ENCODE measurements at regions not wholly inside any gene's neighbourhood (a gene's known extent, or its start where the extent isn't known, plus 50 kb on each side); places are given as distances from the start of the nearest gene placed in this dataset.

DNA sequence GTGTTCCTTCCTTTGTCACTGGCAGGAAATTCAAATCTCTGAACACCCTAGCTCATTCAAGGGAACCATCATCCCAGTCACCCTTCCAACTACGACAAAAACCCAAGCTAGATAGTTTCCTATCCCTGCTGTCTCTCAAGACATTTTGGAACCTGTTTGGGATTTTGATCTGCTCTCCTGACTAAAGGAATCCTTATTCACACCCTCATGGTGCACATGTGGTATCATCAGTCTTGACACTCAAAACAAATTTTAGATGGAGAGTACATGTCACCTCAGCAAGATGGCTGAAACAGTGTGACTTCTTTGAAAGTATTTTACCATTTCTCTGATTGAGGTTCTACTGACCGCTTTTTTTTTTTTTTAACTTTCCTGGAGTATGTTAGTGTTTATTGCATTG is 234.3 kb upstream of the TMEM229A start (continued):
- TF ChIP-seq, protein P1, sequence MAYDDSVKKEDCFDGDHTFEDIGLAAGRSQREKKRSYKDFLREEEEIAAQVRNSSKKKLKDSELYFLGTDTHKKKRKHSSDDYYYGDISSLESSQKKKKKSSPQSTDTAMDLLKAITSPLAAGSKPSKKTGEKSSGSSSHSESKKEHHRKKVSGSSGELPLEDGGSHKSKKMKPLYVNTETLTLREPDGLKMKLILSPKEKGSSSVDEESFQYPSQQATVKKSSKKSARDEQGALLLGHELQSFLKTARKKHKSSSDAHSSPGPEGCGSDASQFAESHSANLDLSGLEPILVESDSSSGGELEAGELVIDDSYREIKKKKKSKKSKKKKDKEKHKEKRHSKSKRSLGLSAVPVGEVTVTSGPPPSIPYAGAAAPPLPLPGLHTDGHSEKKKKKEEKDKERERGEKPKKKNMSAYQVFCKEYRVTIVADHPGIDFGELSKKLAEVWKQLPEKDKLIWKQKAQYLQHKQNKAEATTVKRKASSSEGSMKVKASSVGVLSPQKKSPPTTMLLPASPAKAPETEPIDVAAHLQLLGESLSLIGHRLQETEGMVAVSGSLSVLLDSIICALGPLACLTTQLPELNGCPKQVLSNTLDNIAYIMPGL (CRISPR knock-in tag; IDR thresholded peaks at IDR 0.05; ENCODE audit: borderline replicate concordance in 1 of 2, low read depth in 1 of 2): no peak

DNA sequence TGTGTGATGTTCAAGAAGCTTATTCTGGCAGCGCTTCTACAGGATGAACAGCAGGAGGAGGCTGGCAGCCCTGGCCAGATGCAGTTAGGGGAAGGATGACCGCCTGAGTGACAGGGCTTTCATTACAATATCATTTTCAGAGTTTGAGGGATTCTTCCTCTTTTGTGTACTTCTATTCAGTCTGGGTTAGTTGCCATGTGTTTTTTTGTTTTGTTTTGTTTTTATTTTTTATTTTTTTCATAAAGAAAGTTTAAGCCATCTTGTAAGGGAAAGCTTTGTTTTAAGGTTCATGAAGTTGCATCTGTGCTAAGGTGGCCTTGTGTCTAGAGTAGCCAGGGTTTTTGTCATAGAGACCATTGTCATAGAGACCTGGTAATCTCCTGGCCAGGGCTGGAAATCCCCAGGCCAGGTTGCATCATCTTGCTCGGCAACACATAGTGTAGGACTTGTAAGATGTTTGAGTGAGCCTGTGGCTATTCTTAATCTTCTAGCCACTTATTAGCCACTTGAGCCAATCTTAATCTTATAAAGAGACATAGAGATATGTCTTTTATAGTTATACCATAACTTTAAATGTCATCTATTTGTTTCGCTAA is 230.5 kb upstream of the TMEM229A start:
- FAIRE-seq (no peak), ATAC-seq (no peak), DNase-seq (ENCODE audit: low spot score) (no peak)
- in situ Hi-C loops (cut with HindIII; ENCODE audit: extremely low pct_ligation_motif_present, low pct_unique_long_range_greater_than_20kb) (no loop called here), intact Hi-C loops (cut with micrococcal nuclease; ENCODE audit: unreplicated experiment) (no loop called here)
- H3K4me2 ChIP-seq (ENCODE audit: low read depth, low read length): no peak overlapping the region
- H4K20me1 ChIP-seq (ENCODE audit: insufficient read depth, low read length): no peaks in the 10 kb centered on the region
- TF ChIP-seq ZNF614 (CRISPR knock-in tag; IDR thresholded peaks at IDR 0.05; ENCODE audit: borderline replicate concordance) (no peak), ETV5 (CRISPR knock-in tag; IDR thresholded peaks at IDR 0.05; ENCODE audit: borderline replicate concordance) (no peak), CEBPG (CRISPR knock-in tag; IDR thresholded peaks at IDR 0.05) (peak; percentile 65), CEBPB (IDR thresholded peaks at IDR 0.05; ENCODE audit: borderline replicate concordance, low read depth, low read length) (peak; percentile 60; the same call in 1 of the 2 replicates), MTF1 (CRISPR knock-in tag; IDR thresholded peaks at IDR 0.05) (no peak)
- TF ChIP-seq, protein P2, sequence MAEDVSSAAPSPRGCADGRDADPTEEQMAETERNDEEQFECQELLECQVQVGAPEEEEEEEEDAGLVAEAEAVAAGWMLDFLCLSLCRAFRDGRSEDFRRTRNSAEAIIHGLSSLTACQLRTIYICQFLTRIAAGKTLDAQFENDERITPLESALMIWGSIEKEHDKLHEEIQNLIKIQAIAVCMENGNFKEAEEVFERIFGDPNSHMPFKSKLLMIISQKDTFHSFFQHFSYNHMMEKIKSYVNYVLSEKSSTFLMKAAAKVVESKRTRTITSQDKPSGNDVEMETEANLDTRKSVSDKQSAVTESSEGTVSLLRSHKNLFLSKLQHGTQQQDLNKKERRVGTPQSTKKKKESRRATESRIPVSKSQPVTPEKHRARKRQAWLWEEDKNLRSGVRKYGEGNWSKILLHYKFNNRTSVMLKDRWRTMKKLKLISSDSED (CRISPR knock-in tag; IDR thresholded peaks at IDR 0.05): no peak
- TF ChIP-seq, protein P3, sequence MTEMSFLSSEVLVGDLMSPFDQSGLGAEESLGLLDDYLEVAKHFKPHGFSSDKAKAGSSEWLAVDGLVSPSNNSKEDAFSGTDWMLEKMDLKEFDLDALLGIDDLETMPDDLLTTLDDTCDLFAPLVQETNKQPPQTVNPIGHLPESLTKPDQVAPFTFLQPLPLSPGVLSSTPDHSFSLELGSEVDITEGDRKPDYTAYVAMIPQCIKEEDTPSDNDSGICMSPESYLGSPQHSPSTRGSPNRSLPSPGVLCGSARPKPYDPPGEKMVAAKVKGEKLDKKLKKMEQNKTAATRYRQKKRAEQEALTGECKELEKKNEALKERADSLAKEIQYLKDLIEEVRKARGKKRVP (CRISPR knock-in tag; IDR thresholded peaks at IDR 0.05): peak in 1 of 2 experiments; percentile 94; a peak in 2 of 4 replicates
- no peak overlapping the region for H2AFZ ChIP-seq (ENCODE audit: low read length)
- no peaks in the 10 kb centered on the region for H3K4me1 ChIP-seq (ENCODE audit: insufficient read depth, low read length)
- H3K27me3 ChIP-seq (ENCODE audit: control insufficient read depth in 1 of 2, insufficient read depth in 2 of 2, low read length in 2 of 2): no peaks in the 10 kb centered on the region
- no peaks in the 10 kb centered on the region for H3K9me3 ChIP-seq (ENCODE audit: low read length)
- no peak overlapping the region for H3K27ac ChIP-seq (ENCODE audit: extremely low read length, insufficient read depth, low read length)
- H3K79me2 ChIP-seq (ENCODE audit: insufficient read depth, low read length): no peaks in the 10 kb centered on the region
- BruUV-seq (replicated peaks): no TSS peak
- no peak overlapping the region for H3K9ac ChIP-seq (ENCODE audit: insufficient read depth, low read depth, low read length)
- H3K4me3 ChIP-seq (replicated peaks in 1 of 3; ENCODE audit: insufficient read depth in 1 of 3, low read depth in 2 of 3, low read length in 3 of 3): no peak overlapping the region
- POLR2A ChIA-PET: no interaction called here
- WGBS (ENCODE audit: low lambda C conversion rate): 43% methylated on average over 4 of the region's 4 CpGs
- H3K36me3 ChIP-seq (replicated peaks in 1 of 2; ENCODE audit: control insufficient read depth in 1 of 2, insufficient read depth in 2 of 2, low read length in 2 of 2): no peaks in the 10 kb centered on the region
- CTCF ChIA-PET (ENCODE audit: low intra/inter-chr PET ratio, low total read pairs): no interaction called here
